ENCODE measurements at regions not wholly inside any gene's neighbourhood (a gene's known extent, or its start where the extent isn't known, plus 50 kb on each side); places are given as distances from the start of the nearest gene placed in this dataset.

DNA sequence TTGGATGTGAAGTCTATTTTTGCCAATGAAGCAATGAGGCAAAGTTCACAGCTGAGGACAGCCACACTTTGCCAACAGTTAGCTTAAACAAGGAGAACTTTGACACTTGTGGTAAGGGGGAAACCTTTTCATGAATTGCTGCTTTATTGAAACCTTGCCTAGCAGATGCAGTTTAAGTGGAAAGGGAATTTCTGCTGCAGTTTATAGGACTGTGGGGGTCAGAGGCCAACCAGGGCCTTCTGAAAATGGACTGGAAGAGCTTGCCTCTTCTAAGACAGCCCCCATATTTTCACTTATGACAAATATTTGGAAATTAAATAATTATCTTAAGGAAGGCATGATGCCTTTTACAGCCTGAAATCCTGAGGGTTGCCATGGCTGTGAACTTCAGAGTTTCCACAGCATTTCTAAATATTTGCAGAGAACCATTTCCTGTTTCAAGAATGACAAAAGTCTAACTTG is 550.3 kb downstream of the RAB28 start:
- H3K9me3 Mint-ChIP-seq: no peaks in the 10 kb centered on the region
- no peak for TF ChIP-seq EZH2phosphoT487 (IDR thresholded peaks at IDR 0.05; ENCODE audit: unreplicated experiment)
- no peak for TF ChIP-seq CTCF (conservative IDR thresholded peaks at IDR 0.05; ENCODE audit: low read depth in 2 of 2)
- TF ChIP-seq, protein P1, sequence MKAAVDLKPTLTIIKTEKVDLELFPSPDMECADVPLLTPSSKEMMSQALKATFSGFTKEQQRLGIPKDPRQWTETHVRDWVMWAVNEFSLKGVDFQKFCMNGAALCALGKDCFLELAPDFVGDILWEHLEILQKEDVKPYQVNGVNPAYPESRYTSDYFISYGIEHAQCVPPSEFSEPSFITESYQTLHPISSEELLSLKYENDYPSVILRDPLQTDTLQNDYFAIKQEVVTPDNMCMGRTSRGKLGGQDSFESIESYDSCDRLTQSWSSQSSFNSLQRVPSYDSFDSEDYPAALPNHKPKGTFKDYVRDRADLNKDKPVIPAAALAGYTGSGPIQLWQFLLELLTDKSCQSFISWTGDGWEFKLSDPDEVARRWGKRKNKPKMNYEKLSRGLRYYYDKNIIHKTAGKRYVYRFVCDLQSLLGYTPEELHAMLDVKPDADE (IDR thresholded peaks at IDR 0.05): no peak
- no peak for TF ChIP-seq JUNB (IDR thresholded peaks at IDR 0.05; ENCODE audit: unreplicated experiment)
- TF ChIP-seq POLR2AphosphoS5 (IDR thresholded peaks at IDR 0.05; ENCODE audit: low read depth): no peak
- TF ChIP-seq CREB1 (CRISPR knock-in tag; IDR thresholded peaks at IDR 0.05; ENCODE audit: low read depth): no peak
- TF ChIP-seq EZH2 (IDR thresholded peaks at IDR 0.05; ENCODE audit: low read depth, unreplicated experiment): no peak
- no peak for TF ChIP-seq NANOG (IDR thresholded peaks at IDR 0.05; ENCODE audit: borderline replicate concordance)
- TF ChIP-seq, protein P2, sequence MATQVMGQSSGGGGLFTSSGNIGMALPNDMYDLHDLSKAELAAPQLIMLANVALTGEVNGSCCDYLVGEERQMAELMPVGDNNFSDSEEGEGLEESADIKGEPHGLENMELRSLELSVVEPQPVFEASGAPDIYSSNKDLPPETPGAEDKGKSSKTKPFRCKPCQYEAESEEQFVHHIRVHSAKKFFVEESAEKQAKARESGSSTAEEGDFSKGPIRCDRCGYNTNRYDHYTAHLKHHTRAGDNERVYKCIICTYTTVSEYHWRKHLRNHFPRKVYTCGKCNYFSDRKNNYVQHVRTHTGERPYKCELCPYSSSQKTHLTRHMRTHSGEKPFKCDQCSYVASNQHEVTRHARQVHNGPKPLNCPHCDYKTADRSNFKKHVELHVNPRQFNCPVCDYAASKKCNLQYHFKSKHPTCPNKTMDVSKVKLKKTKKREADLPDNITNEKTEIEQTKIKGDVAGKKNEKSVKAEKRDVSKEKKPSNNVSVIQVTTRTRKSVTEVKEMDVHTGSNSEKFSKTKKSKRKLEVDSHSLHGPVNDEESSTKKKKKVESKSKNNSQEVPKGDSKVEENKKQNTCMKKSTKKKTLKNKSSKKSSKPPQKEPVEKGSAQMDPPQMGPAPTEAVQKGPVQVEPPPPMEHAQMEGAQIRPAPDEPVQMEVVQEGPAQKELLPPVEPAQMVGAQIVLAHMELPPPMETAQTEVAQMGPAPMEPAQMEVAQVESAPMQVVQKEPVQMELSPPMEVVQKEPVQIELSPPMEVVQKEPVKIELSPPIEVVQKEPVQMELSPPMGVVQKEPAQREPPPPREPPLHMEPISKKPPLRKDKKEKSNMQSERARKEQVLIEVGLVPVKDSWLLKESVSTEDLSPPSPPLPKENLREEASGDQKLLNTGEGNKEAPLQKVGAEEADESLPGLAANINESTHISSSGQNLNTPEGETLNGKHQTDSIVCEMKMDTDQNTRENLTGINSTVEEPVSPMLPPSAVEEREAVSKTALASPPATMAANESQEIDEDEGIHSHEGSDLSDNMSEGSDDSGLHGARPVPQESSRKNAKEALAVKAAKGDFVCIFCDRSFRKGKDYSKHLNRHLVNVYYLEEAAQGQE (IDR thresholded peaks at IDR 0.05; ENCODE audit: unreplicated experiment): no peak
- no peak for TF ChIP-seq ZNF114 (CRISPR knock-in tag; IDR thresholded peaks at IDR 0.05)
- no peak for TF ChIP-seq ZNF331 (CRISPR knock-in tag; IDR thresholded peaks at IDR 0.05; ENCODE audit: low read depth)
- no peak for TF ChIP-seq STAT1 (IDR thresholded peaks at IDR 0.05; ENCODE audit: unreplicated experiment)
- TF ChIP-seq, protein P3, sequence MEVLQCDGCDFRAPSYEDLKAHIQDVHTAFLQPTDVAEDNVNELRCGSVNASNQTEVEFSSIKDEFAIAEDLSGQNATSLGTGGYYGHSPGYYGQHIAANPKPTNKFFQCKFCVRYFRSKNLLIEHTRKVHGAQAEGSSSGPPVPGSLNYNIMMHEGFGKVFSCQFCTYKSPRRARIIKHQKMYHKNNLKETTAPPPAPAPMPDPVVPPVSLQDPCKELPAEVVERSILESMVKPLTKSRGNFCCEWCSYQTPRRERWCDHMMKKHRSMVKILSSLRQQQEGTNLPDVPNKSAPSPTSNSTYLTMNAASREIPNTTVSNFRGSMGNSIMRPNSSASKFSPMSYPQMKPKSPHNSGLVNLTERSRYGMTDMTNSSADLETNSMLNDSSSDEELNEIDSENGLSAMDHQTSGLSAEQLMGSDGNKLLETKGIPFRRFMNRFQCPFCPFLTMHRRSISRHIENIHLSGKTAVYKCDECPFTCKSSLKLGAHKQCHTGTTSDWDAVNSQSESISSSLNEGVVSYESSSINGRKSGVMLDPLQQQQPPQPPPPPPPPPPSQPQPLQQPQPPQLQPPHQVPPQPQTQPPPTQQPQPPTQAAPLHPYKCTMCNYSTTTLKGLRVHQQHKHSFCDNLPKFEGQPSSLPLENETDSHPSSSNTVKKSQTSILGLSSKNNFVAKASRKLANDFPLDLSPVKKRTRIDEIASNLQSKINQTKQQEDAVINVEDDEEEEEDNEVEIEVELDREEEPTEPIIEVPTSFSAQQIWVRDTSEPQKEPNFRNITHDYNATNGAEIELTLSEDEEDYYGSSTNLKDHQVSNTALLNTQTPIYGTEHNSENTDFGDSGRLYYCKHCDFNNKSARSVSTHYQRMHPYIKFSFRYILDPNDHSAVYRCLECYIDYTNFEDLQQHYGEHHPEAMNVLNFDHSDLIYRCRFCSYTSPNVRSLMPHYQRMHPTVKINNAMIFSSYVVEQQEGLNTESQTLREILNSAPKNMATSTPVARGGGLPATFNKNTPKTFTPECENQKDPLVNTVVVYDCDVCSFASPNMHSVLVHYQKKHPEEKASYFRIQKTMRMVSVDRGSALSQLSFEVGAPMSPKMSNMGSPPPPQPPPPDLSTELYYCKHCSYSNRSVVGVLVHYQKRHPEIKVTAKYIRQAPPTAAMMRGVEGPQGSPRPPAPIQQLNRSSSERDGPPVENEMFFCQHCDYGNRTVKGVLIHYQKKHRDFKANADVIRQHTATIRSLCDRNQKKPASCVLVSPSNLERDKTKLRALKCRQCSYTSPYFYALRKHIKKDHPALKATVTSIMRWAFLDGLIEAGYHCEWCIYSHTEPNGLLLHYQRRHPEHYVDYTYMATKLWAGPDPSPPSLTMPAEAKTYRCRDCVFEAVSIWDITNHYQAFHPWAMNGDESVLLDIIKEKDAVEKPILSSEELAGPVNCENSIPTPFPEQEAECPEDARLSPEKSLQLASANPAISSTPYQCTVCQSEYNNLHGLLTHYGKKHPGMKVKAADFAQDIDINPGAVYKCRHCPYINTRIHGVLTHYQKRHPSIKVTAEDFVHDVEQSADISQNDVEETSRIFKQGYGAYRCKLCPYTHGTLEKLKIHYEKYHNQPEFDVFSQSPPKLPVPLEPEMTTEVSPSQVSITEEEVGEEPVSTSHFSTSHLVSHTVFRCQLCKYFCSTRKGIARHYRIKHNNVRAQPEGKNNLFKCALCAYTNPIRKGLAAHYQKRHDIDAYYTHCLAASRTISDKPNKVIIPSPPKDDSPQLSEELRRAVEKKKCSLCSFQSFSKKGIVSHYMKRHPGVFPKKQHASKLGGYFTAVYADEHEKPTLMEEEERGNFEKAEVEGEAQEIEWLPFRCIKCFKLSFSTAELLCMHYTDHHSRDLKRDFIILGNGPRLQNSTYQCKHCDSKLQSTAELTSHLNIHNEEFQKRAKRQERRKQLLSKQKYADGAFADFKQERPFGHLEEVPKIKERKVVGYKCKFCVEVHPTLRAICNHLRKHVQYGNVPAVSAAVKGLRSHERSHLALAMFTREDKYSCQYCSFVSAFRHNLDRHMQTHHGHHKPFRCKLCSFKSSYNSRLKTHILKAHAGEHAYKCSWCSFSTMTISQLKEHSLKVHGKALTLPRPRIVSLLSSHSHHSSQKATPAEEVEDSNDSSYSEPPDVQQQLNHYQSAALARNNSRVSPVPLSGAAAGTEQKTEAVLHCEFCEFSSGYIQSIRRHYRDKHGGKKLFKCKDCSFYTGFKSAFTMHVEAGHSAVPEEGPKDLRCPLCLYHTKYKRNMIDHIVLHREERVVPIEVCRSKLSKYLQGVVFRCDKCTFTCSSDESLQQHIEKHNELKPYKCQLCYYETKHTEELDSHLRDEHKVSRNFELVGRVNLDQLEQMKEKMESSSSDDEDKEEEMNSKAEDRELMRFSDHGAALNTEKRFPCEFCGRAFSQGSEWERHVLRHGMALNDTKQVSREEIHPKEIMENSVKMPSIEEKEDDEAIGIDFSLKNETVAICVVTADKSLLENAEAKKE (CRISPR knock-in tag; IDR thresholded peaks at IDR 0.05): no peak
- no peaks in the 10 kb centered on the region for H3K36me3 Mint-ChIP-seq (ENCODE audit: low read depth)

More for the DNA sequence above, 550.3 kb downstream of the RAB28 start:
- Histone ChIP-seq H3K79me2 (replicated peaks; ENCODE audit: insufficient read depth) (no peaks in the 10 kb centered on the region), H4K20me1 (replicated peaks; ENCODE audit: insufficient read depth) (no peaks in the 10 kb centered on the region), H3K27me3 (ENCODE audit: insufficient read depth) (no peaks in the 10 kb centered on the region), H3K36me3 (ENCODE audit: insufficient read depth) (no peaks in the 10 kb centered on the region), H2AFZ (no peak overlapping the region), H3K4me3 (no peak overlapping the region), H3K4me2 (no peak overlapping the region), H3K4me1 (ENCODE audit: insufficient read depth) (no peaks in the 10 kb centered on the region), H3K9me2 (ENCODE audit: insufficient read depth) (peaks cover 2% of the 10 kb centered on the region; the same call in 1 of the 2 replicates), H3F3A (replicated peaks; ENCODE audit: low read depth) (no peaks in the 10 kb centered on the region), H3K27ac (ENCODE audit: low read depth) (no peak overlapping the region)
- Mint-ChIP-seq H3K27me3 (ENCODE audit: insufficient read depth, low read depth, poor library complexity) (no peaks in the 10 kb centered on the region), H3K27ac (no peak overlapping the region), H3K4me3 (no peak overlapping the region), H3K4me1 (no peaks in the 10 kb centered on the region; the same call in 2 of the 3 replicates)
- DNase-seq (ENCODE audit: low spot score) (no peak), ATAC-seq (no peak)
